Keratinocyte (primary cell): ENCODE measurements at regions not wholly inside any gene's neighbourhood (a gene's known extent, or its start where the extent isn't known, plus 50 kb on each side); places are given as distances from the start of the nearest gene placed in this dataset.

Experiments
- EZH2 ChIP-seq: IDR thresholded peaks from one replicate; pipeline ENCODE4 v1.6.1; 2012; ENCODE audit warnings: inconsistent platforms, mild to moderate bottlenecking, low read length, moderate library complexity
- TF ChIP-seq, protein P1 (sequence below), 3 experiments: IDR thresholded peaks in 1 of 3; conservative IDR thresholded peaks in 1 of 3; optimal IDR thresholded peaks in 1 of 3; 2 replicates in 2 of 3; 3 replicates in 1 of 3; pipeline versions ENCODE3 to v1.5.1; 2011; ENCODE audit warnings: low read length in 3 of 3, mild to moderate bottlenecking in 3 of 3, moderate library complexity in 2 of 3, control low read depth in 1 of 3, inconsistent platforms in 1 of 3; ENCODE audit not compliant: insufficient read depth in 2 of 3; ENCODE audit errors: extremely low read depth in 1 of 3

DNA sequence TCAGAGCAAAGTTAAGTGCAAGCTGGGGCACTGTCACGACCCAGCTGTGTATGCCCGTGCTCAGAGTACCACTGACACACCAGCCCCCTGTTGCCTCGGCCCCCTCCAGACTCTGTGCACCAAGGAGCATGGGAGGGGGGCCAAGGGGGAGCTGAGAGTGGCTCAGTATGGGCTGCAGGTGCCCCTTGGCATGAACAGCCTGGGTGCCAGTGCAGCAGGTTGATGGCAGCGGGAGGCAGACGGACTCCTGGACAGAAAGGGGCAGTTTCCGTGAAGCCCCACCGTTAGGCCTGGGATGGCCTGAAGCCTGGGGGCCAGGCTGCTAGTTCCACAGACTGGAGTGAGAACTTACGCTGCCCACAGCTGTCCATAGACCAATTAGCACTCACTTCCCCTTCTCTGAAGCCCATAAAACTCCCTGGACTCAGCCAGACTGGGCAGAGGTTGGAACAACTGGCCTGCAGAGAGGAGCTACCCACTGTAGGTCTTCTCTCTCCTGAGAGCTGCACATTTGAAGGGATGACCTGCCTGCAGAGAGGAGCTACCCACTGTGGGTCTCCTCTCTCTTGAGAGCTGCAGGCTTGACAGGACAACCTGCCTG lies 182.8 kb downstream of the DEPDC1B start:
- TF ChIP-seq, protein P1, sequence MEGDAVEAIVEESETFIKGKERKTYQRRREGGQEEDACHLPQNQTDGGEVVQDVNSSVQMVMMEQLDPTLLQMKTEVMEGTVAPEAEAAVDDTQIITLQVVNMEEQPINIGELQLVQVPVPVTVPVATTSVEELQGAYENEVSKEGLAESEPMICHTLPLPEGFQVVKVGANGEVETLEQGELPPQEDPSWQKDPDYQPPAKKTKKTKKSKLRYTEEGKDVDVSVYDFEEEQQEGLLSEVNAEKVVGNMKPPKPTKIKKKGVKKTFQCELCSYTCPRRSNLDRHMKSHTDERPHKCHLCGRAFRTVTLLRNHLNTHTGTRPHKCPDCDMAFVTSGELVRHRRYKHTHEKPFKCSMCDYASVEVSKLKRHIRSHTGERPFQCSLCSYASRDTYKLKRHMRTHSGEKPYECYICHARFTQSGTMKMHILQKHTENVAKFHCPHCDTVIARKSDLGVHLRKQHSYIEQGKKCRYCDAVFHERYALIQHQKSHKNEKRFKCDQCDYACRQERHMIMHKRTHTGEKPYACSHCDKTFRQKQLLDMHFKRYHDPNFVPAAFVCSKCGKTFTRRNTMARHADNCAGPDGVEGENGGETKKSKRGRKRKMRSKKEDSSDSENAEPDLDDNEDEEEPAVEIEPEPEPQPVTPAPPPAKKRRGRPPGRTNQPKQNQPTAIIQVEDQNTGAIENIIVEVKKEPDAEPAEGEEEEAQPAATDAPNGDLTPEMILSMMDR (optimal IDR thresholded peaks at IDR 0.05 in 1 of 3, IDR thresholded peaks at IDR 0.05 in 1 of 3, conservative IDR thresholded peaks at IDR 0.05 in 1 of 3; ENCODE audit: extremely low read depth in 1 of 3, insufficient read depth in 2 of 3, low read length in 3 of 3) = no peak
- no peak for TF ChIP-seq EZH2
